GM12878 (cell line): ENCODE measurements at regions not wholly inside any gene's neighbourhood (a gene's known extent, or its start where the extent isn't known, plus 50 kb on each side); places are given as distances from the start of the nearest gene placed in this dataset.

Experiments used
- ATAC-seq: fragments of 200-7000 bp; cut with Tn5 transposase; 3 replicates; pipeline ENCODE4 v1.9.1; 2020; ENCODE audit warnings: mild to moderate bottlenecking, moderate library complexity
- BruUV-seq: library from RNA; stranded (reverse); fragments of 400-500 nt; replicated peaks from 2 replicates; lab custom pipeline; 2021; lab: Mats Ljungman, UMichigan
- CTCF ChIA-PET: fragments of 300-600 bp; sonication (Branson Sonifier 250); formaldehyde crosslinking; extraction: SDS; loops from one replicate; lab custom pipeline; 2021; ENCODE audit warnings: inconsistent platforms; lab: Yijun Ruan, JAX
- POLR2A ChIA-PET: fragments of 350-600 bp; formaldehyde crosslinking; extraction: SDS; loops from one replicate; lab custom pipeline; 2021; ENCODE audit warnings: inconsistent platforms; lab: Charles Lee
- RAD21 ChIA-PET: fragments of 300-600 bp; sonication (Branson Sonifier 250); formaldehyde crosslinking; loops from one replicate; lab custom pipeline; 2023; ENCODE audit warnings: antibody characterized with exemption; ENCODE audit not compliant: unreplicated experiment; lab: Charles Lee
- SMC1A ChIA-PET: fragments of 300-600 bp; sonication (Branson Sonifier 250); formaldehyde crosslinking; loops from one replicate; lab custom pipeline; 2023; ENCODE audit not compliant: unreplicated experiment, uncharacterized antibody; lab: Charles Lee
- DNase-seq: peaks from one replicate; pipeline ENCODE4 v3.0.0-alpha.2; 2011; ENCODE audit warnings: low read depth, low spot score
- FAIRE-seq: peaks from 3 replicates; lab custom pipeline; 2011; peaks lifted over from hg19 to GRCh38; lab: Jason Lieb, UNC
- H2AFZ ChIP-seq: 2 replicates; pipeline ENCODE4 v1.6.0; 2011; ENCODE audit warnings: low read depth, low read length, control low read depth; ENCODE audit not compliant: control insufficient read depth
- H3K27ac ChIP-seq: 2 replicates; pipeline ENCODE4 v1.5.1; 2011; ENCODE audit warnings: control low read depth; ENCODE audit not compliant: control insufficient read depth, insufficient read depth
- H3K27me3 ChIP-seq, 2 experiments: replicated peaks in 1 of 2; 2 replicates each; pipeline versions ENCODE4 v1.6.0 to v1.6.1; 2011; ENCODE audit warnings: low read length in 1 of 2; ENCODE audit not compliant: control insufficient read depth in 2 of 2, insufficient read depth in 2 of 2
- H3K36me3 ChIP-seq, 2 experiments: 2 replicates each; pipeline ENCODE4 v1.5.1; 2011; ENCODE audit warnings: low read length in 1 of 2; ENCODE audit not compliant: control insufficient read depth in 2 of 2, insufficient read depth in 2 of 2
- H3K4me1 ChIP-seq: 2 replicates; pipeline ENCODE4 v1.6.1; 2011; ENCODE audit warnings: mild to moderate bottlenecking, low read length, moderate library complexity, mixed read lengths; ENCODE audit not compliant: control insufficient read depth, insufficient read depth
- H3K4me2 ChIP-seq: 2 replicates; pipeline ENCODE4 v1.6.0; 2011; ENCODE audit warnings: control low read depth; ENCODE audit not compliant: control insufficient read depth, insufficient read depth
- H3K4me3 ChIP-seq: fragments of 200-600 bp; sonication (generic); 2 replicates; pipeline ENCODE4 v1.5.1; 2016
- H3K79me2 ChIP-seq: 2 replicates; pipeline ENCODE4 v1.6.0; 2011; ENCODE audit warnings: low read length; ENCODE audit not compliant: control insufficient read depth, insufficient read depth
- H3K9ac ChIP-seq: 2 replicates; pipeline ENCODE4 v1.8.0; 2011; ENCODE audit warnings: low read length, control low read depth, mixed read lengths; ENCODE audit not compliant: control insufficient read depth, insufficient read depth
- H3K9me3 ChIP-seq: replicated peaks from 3 replicates; pipeline ENCODE4 v1.5.1; 2011; ENCODE audit warnings: mild to moderate bottlenecking, low read length; ENCODE audit not compliant: control insufficient read depth, insufficient read depth
- H4K20me1 ChIP-seq: 2 replicates; pipeline ENCODE4 v1.6.0; 2011; ENCODE audit not compliant: control insufficient read depth, insufficient read depth
- CUX1 ChIP-seq: IDR thresholded peaks from 2 replicates; pipeline ENCODE4 v1.6.1; 2012; ENCODE audit warnings: improper control_type of control experiment, low read depth, low read length; ENCODE audit not compliant: insufficient replicate concordance
- PKNOX1 ChIP-seq: fragments of 450-650 bp; IDR thresholded peaks from 2 replicates; pipeline ENCODE4 v1.6.1; 2016; ENCODE audit warnings: mild to moderate bottlenecking
- WGBS: methylation state at CpG from one replicate; pipeline ENCODE4 v1.1.6; 2016; ENCODE audit warnings: low lambda C conversion rate; ENCODE audit not compliant: insufficient replicate concordance, insufficient coverage; ENCODE audit errors: missing lambda C conversion rate; 5-methylcytosine and 5-hydroxymethylcytosine counted together
- in situ Hi-C: fragments of 300-500 bp; cut with MboI; formaldehyde crosslinking; loops from 9 replicates; pipeline ENCODE4 v1.14.3; 2018; ENCODE audit warnings: mixed read lengths
- intact Hi-C: fragments of 100-400 bp; cut with micrococcal nuclease; formaldehyde crosslinking; loops from one replicate; pipeline ENCODE4 v1.14.2; 2022; ENCODE audit not compliant: unreplicated experiment

GRCh38 chr10:113983552-113983951 lies 60.1 kb upstream of the ADRB1 start:
- Histone ChIP-seq H2AFZ (peak overlapping the region; percentile 76), H3K27ac (peak overlapping the region; percentile 28; the same call in 1 of the 2 replicates)
- BruUV-seq: no TSS peak
- POLR2A ChIA-PET: interaction anchor here (1.3 to 1.7 kb wide), 2 partner anchors 22 to 36 kb away, joined by 3 to 12 read pairs; no protein-coding TSS in a partner anchor
- no peak for DNase-seq
- TF ChIP-seq CUX1 (no peak), PKNOX1 (peak; percentile 43; the same call in 1 of the 2 replicates)
- TF ChIP-seq, all 136 proteins: peak for 1
- WGBS: 33% methylated on average over 3 of the region's 3 CpGs
- Histone ChIP-seq H3K4me2 (peak overlapping the region; percentile 43), H3K4me1 (peaks cover 21% of the 10 kb centered on the region), H3K79me2 (no peaks in the 10 kb centered on the region), H3K9me3 (peaks cover 5% of the 10 kb centered on the region; the same call in 2 of the 3 replicates), H3K9ac (no peak overlapping the region), H4K20me1 (no peaks in the 10 kb centered on the region), H3K27me3 (no peaks in the 10 kb centered on the region), H3K4me3 (no peak overlapping the region), H3K36me3 (no peaks in the 10 kb centered on the region)
- ChIA-PET RAD21 (interaction anchor here (1.0 to 2.6 kb wide), 6 partner anchors 24 to 120 kb away, joined by 3 to 26 read pairs (median 5); no protein-coding TSS in a partner anchor), CTCF (interaction anchor here (0.6 to 2.1 kb wide), 11 partner anchors 8 to 119 kb away, joined by 3 to 7 read pairs (median 5); no protein-coding TSS in a partner anchor), SMC1A (interaction anchor here (0.7 to 3.4 kb wide), 23 partner anchors 9 to 184 kb away, joined by 3 to 32 read pairs (median 6); no protein-coding TSS in a partner anchor)
- in situ Hi-C loops: no loop called here
- peak; percentile 72 for ATAC-seq
- no peak for FAIRE-seq
- intact Hi-C loops: no loop called here
